GM18861 (cell line): ENCODE measurements at regions not wholly inside any gene's neighbourhood (a gene's known extent, or its start where the extent isn't known, plus 50 kb on each side); places are given as distances from the start of the nearest gene placed in this dataset.
"Not testable (repeated sequence)": the region's sequence is repeated elsewhere in the genome, so short reads cannot be mapped to it uniquely, and the experiment has no call there.

ENCODE experiments used
- ATAC-seq: cut with Tn5 transposase; IDR thresholded peaks from one replicate; pipeline ENCODE4 v1.9.1; 2021; ENCODE audit not compliant: unreplicated experiment

DNA sequence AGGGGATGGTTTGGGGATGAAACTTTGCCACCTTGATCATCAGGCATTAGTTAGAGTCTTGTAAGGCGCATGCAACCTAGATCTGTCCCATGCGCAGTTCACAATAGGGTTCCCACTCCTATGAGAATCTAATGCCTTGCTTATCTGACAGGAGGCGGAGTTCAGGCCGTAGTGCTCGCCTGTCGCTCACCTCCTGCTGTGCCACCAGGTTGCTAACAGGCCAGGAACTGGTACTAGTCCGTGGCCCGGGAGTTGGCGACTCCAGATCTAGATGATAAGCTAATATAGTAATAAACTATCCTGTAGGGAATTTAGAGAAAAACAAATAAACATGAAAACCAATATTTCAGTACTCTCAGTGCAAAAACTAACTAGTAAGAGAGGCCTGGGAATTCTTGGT, 155.4 kb upstream of the ANO5 start:
- no peak for ATAC-seq

DNA sequence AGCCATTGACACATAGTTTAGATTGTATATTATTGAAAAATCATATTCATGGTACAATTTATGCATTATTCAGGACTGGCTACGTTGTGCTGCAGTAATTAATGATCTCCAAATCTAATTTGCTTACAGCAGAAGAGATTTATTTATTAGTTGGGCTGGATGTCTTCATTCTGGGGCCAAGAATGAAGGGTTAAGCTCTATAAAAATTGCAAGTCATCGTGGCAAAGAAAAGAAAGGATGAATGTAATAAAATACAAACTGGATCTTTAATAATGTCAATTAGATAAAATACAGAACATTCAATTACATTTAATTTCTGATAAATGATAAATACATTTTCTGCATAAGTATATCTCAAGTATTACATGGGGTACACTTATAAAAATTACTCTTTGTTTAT, 151.8 kb upstream of the ANO5 start:
- no peak for ATAC-seq

DNA sequence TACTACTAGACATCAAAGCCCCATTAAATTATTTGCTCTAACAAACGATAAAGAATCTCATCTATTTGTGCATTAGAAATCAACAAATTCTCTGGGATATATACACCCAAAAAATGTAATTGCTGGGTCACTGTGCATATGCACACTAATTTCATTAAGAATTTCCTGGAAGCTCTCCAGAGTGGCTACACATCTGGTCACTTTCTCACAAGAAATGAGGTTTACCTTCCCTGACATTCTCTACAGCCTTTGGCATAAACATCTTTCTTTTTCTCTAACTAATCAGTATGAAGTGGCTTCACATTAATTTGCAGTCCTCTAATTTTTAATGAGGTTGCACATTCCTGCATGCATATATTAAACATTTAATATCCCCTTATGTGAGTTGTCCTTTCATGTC, 150.8 kb upstream of the ANO5 start:
- no peak for ATAC-seq

DNA sequence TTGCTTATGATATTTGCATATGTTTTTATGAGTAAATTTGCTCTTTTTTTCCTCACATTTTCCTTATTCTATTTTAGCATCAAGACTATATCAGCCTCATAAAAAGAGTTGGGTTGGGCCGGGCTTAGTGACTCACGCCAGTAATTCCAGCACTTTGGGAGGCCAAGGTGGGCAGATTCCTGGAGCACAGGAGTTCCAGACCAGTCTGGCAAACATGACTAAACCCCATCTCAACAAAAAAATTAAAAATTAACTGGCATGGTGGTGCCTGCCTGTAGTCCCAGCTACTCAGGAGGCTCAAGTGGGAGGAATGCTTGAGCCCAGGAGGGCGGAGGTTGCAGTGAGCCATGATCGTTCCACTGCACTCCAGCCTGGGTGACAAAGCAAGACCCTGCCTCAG, 148.8 kb upstream of the ANO5 start:
- no peak for ATAC-seq

DNA sequence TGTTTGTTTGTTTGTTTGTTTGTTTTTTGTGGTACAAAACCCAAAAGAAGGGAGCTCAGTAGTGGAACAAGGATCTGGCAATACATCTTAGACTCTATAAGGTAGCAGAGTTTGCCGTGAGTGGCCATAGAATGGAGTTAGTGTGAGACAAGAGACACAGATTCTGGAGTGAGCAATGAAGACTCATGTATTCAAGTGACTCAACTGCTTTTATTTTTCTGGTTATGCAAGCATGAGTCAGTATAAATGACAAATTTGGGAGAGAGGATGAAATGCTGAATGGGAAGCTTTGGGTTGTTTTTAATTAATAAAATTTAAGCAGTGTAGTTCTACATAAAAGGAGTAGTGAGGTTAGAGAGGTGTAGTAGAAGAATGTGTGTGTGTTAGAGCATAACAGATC, 143.6 kb upstream of the ANO5 start:
- no peak for ATAC-seq

DNA sequence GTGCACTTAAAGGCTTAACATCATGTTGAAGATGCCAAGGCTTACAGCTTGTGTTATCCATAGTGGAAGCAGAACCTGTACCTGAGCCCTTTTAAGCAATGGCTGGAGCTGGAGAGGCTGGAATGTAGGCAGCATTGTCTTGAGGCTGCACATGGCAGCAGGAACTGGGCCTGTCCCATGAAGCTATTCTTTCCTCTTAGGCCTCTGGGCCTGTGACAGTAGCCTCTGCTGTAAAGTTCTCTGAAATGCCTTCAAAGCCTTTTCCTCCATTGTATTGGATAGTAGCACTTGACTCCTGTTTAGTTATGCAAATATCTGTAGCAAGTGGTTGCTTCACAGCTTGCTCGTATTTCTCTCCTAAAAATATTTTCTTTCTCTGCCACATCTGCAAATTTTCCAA, 127.4 kb upstream of the ANO5 start:
- no peak for ATAC-seq

DNA sequence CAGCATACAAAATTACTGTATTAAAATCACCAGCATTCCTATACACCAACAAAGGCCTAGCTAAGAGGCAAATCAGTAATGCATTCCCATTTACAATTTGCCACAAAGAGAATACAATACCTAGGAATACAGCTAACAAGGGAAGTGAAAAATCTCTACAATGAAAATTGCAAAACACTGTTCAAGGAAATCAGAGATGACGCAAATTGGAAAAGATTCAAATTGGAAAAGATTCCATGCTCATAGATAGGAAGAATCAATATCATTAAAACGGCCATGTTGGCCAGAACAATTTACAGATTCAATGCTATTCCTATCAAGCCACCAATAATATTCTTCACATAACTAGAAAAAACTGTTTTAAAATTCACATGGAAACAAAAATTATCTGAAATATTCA, 123.0 kb upstream of the ANO5 start:
- no peak for ATAC-seq

DNA sequence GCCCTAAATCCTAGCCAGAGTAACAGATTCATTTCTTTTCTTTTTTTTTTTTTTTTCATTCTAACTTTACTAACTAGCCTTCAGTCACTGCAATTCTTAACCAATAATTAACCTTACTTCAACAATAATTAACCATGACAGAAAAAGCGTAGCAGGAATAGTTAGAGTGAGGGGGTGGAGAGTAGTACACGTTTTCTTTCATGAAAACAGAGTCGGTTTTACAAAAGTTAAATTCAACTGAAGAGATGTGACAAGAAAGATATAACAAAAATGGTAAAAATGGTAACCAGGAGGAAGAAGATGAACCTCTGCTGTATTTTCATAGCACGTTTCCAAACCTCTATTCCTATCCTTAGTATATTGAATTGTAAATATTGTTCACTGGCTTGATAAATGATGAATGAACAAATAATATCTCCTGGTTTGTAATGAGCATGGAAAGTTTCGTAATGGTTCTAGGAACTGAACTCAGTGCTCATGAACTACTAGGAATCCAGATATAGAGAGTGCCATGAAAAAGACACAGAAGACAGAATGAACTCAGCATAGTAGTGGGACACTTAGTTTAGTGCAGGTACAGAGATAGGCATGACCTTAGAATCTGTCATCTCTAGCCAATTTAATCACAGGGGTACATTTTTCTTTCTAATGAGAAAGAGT, 116.5 kb upstream of the ANO5 start:
- ATAC-seq = no peak

DNA sequence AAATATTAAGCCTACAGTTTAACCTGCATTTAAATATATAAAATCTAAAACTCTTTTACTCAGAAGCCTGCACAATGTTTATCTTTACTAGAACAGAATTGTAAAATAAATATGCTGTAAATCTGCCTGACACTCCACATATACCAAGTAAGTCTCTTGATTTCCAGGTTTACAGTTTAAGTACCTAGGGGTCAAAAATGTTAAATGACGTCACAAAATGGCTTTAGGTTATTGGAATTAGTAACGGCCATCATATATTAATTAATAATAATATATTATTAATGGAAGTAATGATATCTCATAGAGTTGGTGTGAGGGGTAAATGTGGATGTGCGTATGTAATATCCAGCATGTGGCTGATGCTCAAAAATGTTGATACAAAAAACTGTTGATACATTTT, 114.8 kb upstream of the ANO5 start:
- ATAC-seq = no peak

DNA sequence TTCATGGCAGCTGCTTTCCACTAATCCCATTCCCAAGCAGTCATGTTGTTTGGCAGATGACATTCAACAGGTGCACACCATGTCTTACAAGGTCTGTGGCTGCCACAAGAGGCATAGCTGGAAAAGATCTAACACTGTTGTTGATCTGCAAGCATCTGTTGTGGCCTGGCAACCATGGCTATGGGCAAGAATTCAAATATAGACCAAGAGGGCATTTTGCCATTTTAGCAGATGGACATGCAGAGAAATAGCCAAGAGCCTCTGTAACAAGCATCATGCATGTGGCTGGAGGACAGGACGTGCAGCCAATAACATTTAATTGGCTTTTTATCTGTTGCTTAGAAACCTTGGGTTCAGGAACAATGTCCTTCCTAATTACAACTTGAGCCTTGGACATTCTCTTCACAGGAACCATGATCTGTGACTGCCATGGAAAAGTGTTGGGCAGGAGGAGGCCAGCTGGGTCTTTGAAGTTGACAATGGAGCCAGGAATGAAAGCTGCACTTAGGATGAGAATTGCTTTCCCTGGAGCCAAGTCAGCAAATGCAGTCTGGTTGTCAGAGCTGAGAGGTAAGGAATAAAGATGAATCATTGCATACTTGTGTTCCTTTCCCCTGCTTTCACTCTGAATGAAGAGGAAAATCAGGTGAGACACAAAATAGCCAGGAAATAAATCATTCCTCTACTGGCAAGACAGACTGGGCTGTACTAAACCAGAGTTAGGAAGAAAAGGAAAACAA, 113.6 kb upstream of the ANO5 start:
- ATAC-seq = no peak

DNA sequence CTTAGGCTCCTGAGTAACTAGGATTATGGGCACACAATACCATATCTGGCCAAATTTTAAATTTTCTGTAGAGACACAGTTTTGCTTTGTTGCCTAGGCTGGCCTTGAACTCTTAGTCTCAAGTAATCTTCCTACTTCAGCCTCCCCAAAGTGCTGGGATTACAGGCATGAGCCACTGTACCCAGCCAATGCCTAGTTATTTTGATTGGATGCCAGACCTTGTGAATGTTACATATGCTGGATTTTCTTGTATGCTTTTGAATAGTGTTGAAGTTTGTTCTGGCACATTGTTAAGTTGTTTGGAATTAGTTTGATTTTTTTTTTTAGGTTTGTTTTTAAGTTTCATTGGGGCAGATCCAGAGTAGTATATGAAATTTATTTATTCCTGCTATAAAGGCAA, 110.7 kb upstream of the ANO5 start:
- ATAC-seq = no peak

DNA sequence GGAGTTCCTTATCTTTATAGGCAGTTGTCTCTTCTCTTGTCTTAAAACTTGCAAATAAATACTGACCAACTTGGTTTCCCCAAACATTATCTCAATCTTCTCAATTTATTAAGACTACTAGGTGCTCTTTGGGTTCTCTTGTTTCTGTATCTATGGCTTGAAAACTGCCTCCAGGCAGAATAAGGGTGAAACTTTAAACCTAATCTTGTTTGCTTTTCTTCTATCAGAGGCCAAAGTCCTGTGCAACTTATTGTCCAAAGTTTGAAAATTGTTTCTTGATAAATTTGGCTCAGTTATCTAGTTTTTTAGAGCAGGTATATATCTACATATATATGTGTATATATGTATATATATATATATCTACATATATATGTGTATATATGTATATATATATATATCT, 110.1 kb upstream of the ANO5 start:
- no peak for ATAC-seq

DNA sequence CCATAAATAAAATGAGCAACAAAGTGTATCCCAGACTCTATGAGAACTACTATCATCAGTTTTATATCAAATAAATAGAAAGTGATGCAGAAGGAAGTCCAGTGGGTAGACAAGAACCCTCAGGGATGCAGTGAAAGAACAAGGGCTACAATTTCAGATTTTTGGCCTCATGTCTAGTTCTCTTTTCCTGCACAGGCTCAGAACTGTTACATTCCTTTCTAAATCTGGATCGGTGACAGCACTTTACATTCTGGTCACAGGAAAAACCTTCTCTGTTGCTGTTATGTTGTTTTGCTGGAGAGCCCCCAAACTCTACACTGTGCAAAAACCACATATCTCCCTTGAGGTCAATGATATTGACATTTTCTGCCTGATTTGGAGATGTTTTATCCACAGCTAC, 108.8 kb upstream of the ANO5 start:
- ATAC-seq = no peak

DNA sequence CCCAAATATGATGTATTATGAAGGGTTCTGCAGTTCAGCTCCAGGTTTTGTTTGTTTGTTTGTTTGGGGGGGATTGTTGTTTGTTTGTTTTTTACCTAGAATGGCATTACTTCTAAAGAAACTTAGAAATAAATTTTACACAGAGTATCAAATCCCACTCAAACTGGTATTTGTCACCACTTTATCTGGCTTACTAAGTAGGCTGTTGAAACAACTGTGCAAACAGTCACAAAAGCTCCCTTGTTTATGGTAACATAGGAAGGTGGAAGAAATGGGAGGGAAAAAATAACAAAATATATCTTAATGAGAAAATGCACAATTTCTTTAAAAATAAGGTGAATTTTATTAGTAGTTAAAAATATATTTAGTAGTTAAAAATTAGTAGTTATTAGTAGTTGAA, 108.3 kb upstream of the ANO5 start:
- ATAC-seq = no peak

DNA sequence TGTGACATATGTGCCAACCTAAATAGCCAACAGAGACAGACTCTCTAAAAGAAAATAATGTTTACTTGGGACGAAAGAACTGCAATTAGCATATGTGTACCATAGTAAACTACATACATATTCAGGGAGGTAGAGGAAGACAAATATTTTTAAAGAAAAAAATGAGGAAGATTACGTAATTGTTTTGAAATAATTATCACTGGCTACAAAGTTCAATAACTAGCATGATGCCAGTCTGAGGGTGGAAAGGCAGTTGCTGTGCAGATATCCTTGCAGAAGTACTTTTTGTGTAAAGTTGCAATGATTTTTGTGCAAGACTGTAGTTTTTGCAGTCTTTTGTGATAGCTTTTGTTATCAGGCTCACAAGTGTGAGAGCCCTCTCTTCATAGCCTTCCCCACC, 103.3 kb upstream of the ANO5 start:
- ATAC-seq = no peak

DNA sequence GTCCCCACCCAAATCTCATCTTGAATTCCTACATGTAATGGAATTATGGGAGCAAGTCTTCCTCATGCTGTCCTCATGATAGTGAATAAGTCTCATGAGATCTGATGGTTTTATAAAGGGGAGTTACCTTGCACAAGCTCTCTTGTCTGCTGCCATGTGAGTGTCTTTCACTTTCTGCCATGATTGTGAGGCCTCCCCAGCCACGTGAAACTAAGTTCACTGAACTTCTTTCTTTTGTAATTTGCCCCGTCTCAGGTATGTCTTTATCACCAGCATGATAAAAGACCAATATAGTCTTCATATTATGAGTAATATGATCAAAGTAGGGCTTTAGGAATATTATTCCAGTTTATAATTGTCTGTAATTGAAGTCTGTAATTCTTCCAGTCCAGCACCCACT, 86.3 kb upstream of the ANO5 start:
- no peak for ATAC-seq

DNA sequence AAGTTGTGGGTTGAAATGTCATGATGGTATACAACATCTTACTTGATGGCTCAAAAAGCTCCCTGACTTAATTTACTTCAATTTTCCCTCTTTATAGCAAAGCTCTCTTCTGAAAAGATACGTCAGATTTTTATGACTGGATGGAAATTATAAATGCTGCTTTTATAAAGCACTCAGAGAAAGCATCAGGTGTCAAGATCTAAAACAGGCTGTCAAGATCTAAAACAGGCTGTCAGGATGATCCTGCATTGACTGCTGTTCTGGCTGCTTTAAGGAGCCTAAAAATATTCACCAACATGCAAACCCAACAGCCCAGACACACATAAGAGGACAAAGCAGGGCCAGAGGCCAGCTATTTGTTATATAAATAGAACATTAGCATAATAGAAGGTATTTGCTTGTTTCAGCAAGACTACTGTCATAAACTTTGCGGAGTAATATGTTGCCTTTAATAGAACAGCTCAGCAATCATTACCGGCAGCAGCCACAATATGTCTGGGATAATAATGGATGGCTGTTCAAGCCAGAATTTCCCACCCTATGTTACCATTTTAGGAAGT, 77.3 kb upstream of the ANO5 start:
- ATAC-seq = no peak

DNA sequence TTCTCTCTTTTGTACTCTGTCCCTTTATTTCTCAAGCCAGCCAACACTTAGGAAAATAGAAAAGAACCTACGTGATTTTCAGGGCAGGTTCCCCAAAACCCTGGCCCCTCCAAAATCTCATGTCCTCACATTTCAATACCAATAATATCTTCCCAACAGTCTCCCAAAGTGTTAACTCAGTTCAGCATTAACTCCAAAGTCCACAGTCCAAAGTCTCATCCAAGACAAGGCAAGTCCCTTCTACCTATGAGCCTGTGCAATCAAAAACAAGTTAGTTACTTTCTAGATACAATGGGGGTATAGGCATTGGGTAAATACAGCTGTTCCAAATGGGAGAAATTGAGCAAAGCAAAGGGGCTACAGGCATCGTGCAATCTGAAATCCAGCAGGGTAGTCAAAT, 64.9 kb upstream of the ANO5 start:
- not testable (repeated sequence) for ATAC-seq

DNA sequence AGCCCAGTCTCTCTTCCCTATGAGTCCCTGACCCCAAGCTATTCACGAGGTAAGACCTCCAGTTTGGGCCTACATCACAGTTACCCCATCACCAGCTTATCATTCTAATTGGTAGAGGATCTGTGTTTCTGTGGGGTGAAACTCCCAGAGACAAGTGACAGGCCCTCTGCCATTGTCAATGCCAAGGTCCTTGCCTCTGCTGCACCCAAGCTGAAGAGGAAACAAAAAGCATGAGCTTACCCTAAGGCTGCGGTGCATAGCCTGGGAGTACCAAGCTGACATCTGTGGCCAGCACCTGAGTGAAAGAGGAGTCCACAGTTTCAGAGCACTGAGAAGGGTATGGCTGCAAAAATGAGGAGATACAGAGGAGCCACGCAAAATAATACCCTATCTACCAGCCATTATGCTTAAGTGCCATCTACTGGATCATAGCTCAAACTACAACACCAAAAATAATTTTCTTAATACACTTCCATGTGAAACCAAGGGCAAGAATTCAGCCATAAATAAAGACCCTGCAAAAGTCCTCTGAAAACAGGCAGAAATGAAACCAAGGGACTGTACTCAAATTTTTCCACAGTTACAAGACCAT, 62.3 kb upstream of the ANO5 start:
- no peak for ATAC-seq

DNA sequence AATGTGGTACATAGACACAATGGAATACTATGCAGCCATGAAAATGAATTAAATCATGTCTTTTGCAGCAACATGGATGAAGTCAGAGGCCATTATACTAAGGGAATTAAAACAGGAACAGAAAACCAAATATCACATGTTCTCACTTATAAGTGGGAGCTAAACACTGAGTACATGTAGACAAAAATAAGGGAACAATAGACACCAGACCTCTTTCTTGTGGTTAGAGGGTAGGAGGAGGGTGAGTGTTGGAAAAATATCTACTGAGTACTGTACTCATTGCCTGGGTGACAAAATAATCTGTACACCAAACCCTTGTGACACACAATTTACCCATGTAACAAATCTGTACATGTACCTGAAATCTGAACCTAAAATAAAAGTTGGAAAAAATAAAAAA, 59.1 kb upstream of the ANO5 start:
- ATAC-seq = no peak

DNA sequence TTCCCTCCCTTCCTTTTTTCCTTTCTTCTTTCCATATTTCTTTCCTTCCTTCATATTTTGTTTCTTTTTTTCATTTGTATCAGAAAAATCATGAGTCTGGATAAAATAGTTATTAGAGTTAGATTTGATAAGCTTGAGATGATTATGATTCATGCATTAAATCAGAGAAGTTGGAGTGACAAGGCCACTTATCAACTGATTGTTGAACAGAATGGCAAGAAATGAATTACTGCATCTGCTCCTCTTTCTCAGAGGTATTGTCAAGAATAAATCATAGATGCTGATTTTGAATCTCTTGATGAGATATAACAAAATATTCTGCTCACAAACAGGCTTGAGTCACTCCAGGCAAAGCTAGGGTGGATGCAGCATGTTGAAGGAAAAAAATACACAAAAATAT, 54.6 kb upstream of the ANO5 start:
- ATAC-seq = no peak
